Panc1 (cell line): ENCODE measurements at regions not wholly inside any gene's neighbourhood (a gene's known extent, or its start where the extent isn't known, plus 50 kb on each side); places are given as distances from the start of the nearest gene placed in this dataset.

Experiments used
- ATAC-seq: fragments of 200-7000 bp; cut with Tn5 transposase; 2 replicates; pipeline ENCODE4 v1.9.1; 2020; ENCODE audit warnings: mild to moderate bottlenecking, moderate library complexity
- BruUV-seq: library from RNA; stranded (reverse); fragments of 400-500 nt; replicated peaks from 2 replicates; lab custom pipeline; 2021; lab: Mats Ljungman, UMichigan
- CTCF ChIA-PET: fragments of 300-600 bp; sonication (Branson Sonifier 250); formaldehyde crosslinking; loops from one replicate; lab custom pipeline; 2022; ENCODE audit warnings: antibody characterized with exemption; lab: Charles Lee
- POLR2A ChIA-PET: fragments of 300-600 bp; sonication (Branson Sonifier 250); formaldehyde crosslinking; loops from one replicate; lab custom pipeline; 2022; ENCODE audit warnings: antibody characterized with exemption; lab: Charles Lee
- DNase-seq: peaks from one replicate; pipeline ENCODE4 v3.0.0-alpha.2; 2010; ENCODE audit warnings: low read depth, low spot score
- H3K27ac ChIP-seq: 2 replicates; pipeline ENCODE4 v1.5.1; 2011; ENCODE audit warnings: mild to moderate bottlenecking, low read length, inconsistent platforms
- H3K27me3 ChIP-seq: fragments of 200-500 bp; sonication (Bioruptor generic); 2 replicates; pipeline ENCODE4 v1.6.0; 2014; ENCODE audit warnings: low read length, inconsistent platforms; ENCODE audit not compliant: control insufficient read depth, insufficient read depth
- H3K36me3 ChIP-seq: fragments of 200-500 bp; sonication (Bioruptor generic); 2 replicates; pipeline ENCODE4 v1.5.1; 2014; ENCODE audit warnings: inconsistent platforms, mild to moderate bottlenecking, low read length, moderate library complexity; ENCODE audit not compliant: control insufficient read depth, insufficient read depth
- H3K4me1 ChIP-seq: 2 replicates; pipeline ENCODE4 v1.5.1; 2011; ENCODE audit warnings: inconsistent platforms, mild to moderate bottlenecking, low read length, moderate library complexity; ENCODE audit not compliant: control insufficient read depth, insufficient read depth
- H3K4me3 ChIP-seq, 2 experiments: 2 replicates each; pipeline ENCODE4 v1.5.1; 2011 to 2012; ENCODE audit warnings: low read depth in 2 of 2, low read length in 2 of 2, mild to moderate bottlenecking in 2 of 2, inconsistent platforms in 1 of 2, moderate library complexity in 1 of 2
- H3K9me3 ChIP-seq: fragments of 200-500 bp; sonication (Bioruptor generic); 2 replicates; pipeline ENCODE4 v1.5.1; 2014; ENCODE audit warnings: low read depth, mild to moderate bottlenecking, inconsistent platforms, low read length, moderate library complexity; ENCODE audit not compliant: control insufficient read depth, insufficient read depth
- POLR2AphosphoS5 ChIP-seq: IDR thresholded peaks from 2 replicates; pipeline ENCODE4 v1.6.1; 2012; ENCODE audit warnings: mild to moderate bottlenecking, low read depth, low read length, moderate library complexity
- SIN3A ChIP-seq: IDR thresholded peaks from 2 replicates; pipeline ENCODE4 v1.6.1; 2012; ENCODE audit warnings: low read depth, mild to moderate bottlenecking, low read length, moderate library complexity, borderline replicate concordance; ENCODE audit not compliant: insufficient read depth
- TCF7L2 ChIP-seq: IDR thresholded peaks from 2 replicates; pipeline ENCODE4 v1.6.1; 2011; ENCODE audit warnings: mild to moderate bottlenecking, low read depth, low read length, inconsistent platforms
- in situ Hi-C: cut with HindIII; loops from 2 replicates; pipeline ENCODE4 v1.10.0; 2016; ENCODE audit warnings: low sequenced_read_pairs, low pct_unique_long_range_greater_than_20kb
- intact Hi-C: fragments of 100-400 bp; cut with micrococcal nuclease; formaldehyde crosslinking; loops from one replicate; pipeline ENCODE4 v1.10.0; 2022; ENCODE audit not compliant: unreplicated experiment
- TF ChIP-seq, protein P1 (sequence below): fragments of 450-650 bp; IDR thresholded peaks from 2 replicates; pipeline ENCODE4 v1.5.1; 2017; ENCODE audit warnings: mild to moderate bottlenecking
- TF ChIP-seq, protein P2 (sequence below), 2 experiments: IDR thresholded peaks; 2 replicates each; pipeline ENCODE4 v1.6.1; 2011 to 2012; ENCODE audit warnings: low read depth in 2 of 2, control low read depth in 1 of 2, low read length in 1 of 2, mild to moderate bottlenecking in 1 of 2, moderate library complexity in 1 of 2; ENCODE audit not compliant: insufficient read depth in 1 of 2

DNA sequence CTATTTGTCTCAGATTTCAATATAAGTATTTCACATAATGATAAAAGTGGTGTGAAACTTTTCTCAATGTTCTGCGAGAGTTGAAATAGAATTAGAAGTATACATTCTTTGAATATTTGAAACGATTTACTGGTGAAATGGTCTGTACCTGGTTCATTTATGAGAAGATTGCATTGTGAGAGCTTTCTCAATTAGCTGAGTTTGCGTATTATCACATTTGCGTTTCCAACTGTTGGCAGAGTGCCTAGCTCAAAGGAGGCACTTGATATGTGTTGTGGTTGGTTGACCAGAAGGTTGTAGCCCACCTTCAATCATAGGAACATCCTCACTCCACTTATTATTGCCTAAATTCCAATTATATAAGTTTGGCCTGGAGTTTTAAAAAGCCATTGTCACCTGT lies 58.8 kb upstream of the EXOC2 start:
- Histone ChIP-seq H3K4me3 (no peak overlapping the region), H3K27me3 (no peaks in the 10 kb centered on the region), H3K9me3 (no peaks in the 10 kb centered on the region; the same call in 1 of the 2 replicates), H3K36me3 (no peaks in the 10 kb centered on the region), H3K27ac (no peak overlapping the region), H3K4me1 (no peaks in the 10 kb centered on the region)
- CTCF ChIA-PET, result no interaction called here
- no TSS peak for BruUV-seq
- ATAC-seq (no peak), DNase-seq (no peak)
- TF ChIP-seq, protein P1, sequence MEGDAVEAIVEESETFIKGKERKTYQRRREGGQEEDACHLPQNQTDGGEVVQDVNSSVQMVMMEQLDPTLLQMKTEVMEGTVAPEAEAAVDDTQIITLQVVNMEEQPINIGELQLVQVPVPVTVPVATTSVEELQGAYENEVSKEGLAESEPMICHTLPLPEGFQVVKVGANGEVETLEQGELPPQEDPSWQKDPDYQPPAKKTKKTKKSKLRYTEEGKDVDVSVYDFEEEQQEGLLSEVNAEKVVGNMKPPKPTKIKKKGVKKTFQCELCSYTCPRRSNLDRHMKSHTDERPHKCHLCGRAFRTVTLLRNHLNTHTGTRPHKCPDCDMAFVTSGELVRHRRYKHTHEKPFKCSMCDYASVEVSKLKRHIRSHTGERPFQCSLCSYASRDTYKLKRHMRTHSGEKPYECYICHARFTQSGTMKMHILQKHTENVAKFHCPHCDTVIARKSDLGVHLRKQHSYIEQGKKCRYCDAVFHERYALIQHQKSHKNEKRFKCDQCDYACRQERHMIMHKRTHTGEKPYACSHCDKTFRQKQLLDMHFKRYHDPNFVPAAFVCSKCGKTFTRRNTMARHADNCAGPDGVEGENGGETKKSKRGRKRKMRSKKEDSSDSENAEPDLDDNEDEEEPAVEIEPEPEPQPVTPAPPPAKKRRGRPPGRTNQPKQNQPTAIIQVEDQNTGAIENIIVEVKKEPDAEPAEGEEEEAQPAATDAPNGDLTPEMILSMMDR, result no peak
- TF ChIP-seq, protein P2, sequence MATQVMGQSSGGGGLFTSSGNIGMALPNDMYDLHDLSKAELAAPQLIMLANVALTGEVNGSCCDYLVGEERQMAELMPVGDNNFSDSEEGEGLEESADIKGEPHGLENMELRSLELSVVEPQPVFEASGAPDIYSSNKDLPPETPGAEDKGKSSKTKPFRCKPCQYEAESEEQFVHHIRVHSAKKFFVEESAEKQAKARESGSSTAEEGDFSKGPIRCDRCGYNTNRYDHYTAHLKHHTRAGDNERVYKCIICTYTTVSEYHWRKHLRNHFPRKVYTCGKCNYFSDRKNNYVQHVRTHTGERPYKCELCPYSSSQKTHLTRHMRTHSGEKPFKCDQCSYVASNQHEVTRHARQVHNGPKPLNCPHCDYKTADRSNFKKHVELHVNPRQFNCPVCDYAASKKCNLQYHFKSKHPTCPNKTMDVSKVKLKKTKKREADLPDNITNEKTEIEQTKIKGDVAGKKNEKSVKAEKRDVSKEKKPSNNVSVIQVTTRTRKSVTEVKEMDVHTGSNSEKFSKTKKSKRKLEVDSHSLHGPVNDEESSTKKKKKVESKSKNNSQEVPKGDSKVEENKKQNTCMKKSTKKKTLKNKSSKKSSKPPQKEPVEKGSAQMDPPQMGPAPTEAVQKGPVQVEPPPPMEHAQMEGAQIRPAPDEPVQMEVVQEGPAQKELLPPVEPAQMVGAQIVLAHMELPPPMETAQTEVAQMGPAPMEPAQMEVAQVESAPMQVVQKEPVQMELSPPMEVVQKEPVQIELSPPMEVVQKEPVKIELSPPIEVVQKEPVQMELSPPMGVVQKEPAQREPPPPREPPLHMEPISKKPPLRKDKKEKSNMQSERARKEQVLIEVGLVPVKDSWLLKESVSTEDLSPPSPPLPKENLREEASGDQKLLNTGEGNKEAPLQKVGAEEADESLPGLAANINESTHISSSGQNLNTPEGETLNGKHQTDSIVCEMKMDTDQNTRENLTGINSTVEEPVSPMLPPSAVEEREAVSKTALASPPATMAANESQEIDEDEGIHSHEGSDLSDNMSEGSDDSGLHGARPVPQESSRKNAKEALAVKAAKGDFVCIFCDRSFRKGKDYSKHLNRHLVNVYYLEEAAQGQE (IDR thresholded peaks at IDR 0.05; ENCODE audit: insufficient read depth in 1 of 2, low read depth in 2 of 2, low read length in 1 of 2), result no peak
- TF ChIP-seq POLR2AphosphoS5, result no peak
- TF ChIP-seq TCF7L2, result no peak
- TF ChIP-seq SIN3A, result no peak
- intact Hi-C loops (no loop called here), in situ Hi-C loops (no loop called here)
- POLR2A ChIA-PET, result interaction anchor here (0.7 kb wide), 1 partner anchor 14 kb away, joined by 3 read pairs; no protein-coding TSS in a partner anchor

DNA sequence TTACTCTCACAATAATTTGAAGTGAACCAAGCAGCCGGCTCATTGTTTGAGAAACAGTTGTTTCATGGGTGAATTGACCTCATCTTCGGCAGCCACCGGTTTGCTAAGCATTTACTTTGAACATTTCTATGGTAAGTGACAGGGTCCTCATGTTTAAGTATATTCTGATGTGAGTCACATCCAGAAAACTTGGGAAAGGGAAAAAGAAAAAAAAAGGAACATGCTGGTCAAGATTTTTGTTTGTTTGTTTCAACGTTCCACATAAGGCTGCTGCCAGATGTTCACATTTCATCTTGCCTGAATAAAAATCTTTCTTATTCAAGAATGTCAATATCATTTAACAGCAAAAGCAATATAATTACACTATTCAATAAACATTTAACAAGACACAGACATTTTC lies 55.0 kb upstream of the EXOC2 start:
- in situ Hi-C loops (no loop called here), intact Hi-C loops (no loop called here)
- H3K27me3 ChIP-seq, result no peaks in the 10 kb centered on the region
- H3K36me3 ChIP-seq, result no peaks in the 10 kb centered on the region
- POLR2A ChIA-PET, result no interaction called here
- no peaks in the 10 kb centered on the region for H3K4me1 ChIP-seq
- no peaks in the 10 kb centered on the region; the same call in 1 of the 2 replicates for H3K9me3 ChIP-seq
- CTCF ChIA-PET, result interaction anchor here (0.7 kb wide), 1 partner anchor 576 kb away, joined by 3 read pairs; no protein-coding TSS in a partner anchor
- BruUV-seq, result no TSS peak
- TF ChIP-seq TCF7L2 (no peak), SIN3A (no peak), POLR2AphosphoS5 (no peak)
- TF ChIP-seq, protein P1, result no peak
- TF ChIP-seq, protein P2 (IDR thresholded peaks at IDR 0.05; ENCODE audit: insufficient read depth in 1 of 2, low read depth in 2 of 2, low read length in 1 of 2), result no peak
- no peak for DNase-seq
- ATAC-seq, result no peak
- no peak overlapping the region for H3K4me3 ChIP-seq
- H3K27ac ChIP-seq, result no peak overlapping the region
